HepG2 (cell line): ENCODE measurements at regions not wholly inside any gene's neighbourhood (a gene's known extent, or its start where the extent isn't known, plus 50 kb on each side); places are given as distances from the start of the nearest gene placed in this dataset.

Experiments used
- AGO1 ChIP-seq: fragments of 200-400 bp; formaldehyde crosslinking; IDR thresholded peaks from 2 replicates; pipeline ENCODE4 v1.6.1; 2017; ENCODE audit warnings: mild to moderate bottlenecking, low read depth, low read length, moderate library complexity; ENCODE audit not compliant: poor library complexity, severe bottlenecking
- HDAC6 ChIP-seq: fragments of 200-600 bp; sonication (generic); IDR thresholded peaks from 2 replicates; pipeline ENCODE4 v1.7.0; 2017; ENCODE audit warnings: mild to moderate bottlenecking, antibody characterized with exemption, low read length, low read depth
- HNRNPL ChIP-seq: fragments of 200-400 bp; formaldehyde crosslinking; IDR thresholded peaks from 2 replicates; pipeline ENCODE4 v1.6.1; 2017; ENCODE audit warnings: mild to moderate bottlenecking, low read depth, low read length
- IKZF1 ChIP-seq: fragments of 450-650 bp; IDR thresholded peaks from 2 replicates; pipeline ENCODE4 v1.7.1; 2016
- KDM6A ChIP-seq: IDR thresholded peaks from 2 replicates; pipeline ENCODE4 v1.6.1; 2016; ENCODE audit warnings: low read depth
- NRL ChIP-seq: sonication (generic); formaldehyde crosslinking; IDR thresholded peaks from 2 replicates; pipeline ENCODE4 v1.5.0; 2020; ENCODE audit warnings: missing genetic modification reagents, mild to moderate bottlenecking, moderate library complexity, borderline replicate concordance
- PPARG ChIP-seq: conservative IDR thresholded peaks from 2 replicates; pipeline ENCODE4 v1.6.1; 2016; ENCODE audit warnings: missing biosample characterization, missing genetic modification reagents
- RAD21 ChIP-seq: fragments of 450-650 bp; formaldehyde crosslinking; IDR thresholded peaks from 2 replicates; pipeline ENCODE4 v1.5.0; 2020; ENCODE audit warnings: mild to moderate bottlenecking
- ZNF441 ChIP-seq: sonication (generic); formaldehyde crosslinking; IDR thresholded peaks from 2 replicates; pipeline ENCODE4 v1.7.0; 2021; ENCODE audit warnings: missing genetic modification reagents, borderline replicate concordance
- ZNF589 ChIP-seq: sonication (generic); formaldehyde crosslinking; conservative IDR thresholded peaks from 2 replicates; pipeline ENCODE4 v1.8.0; 2022; ENCODE audit warnings: mild to moderate bottlenecking, moderate library complexity, missing genetic modification reagents
- ZNF605 ChIP-seq: sonication (generic); formaldehyde crosslinking; IDR thresholded peaks from 2 replicates; pipeline ENCODE4 v1.8.0; 2022; ENCODE audit warnings: mild to moderate bottlenecking, missing genetic modification reagents
- ZNF746 ChIP-seq: sonication (generic); formaldehyde crosslinking; IDR thresholded peaks from 2 replicates; pipeline ENCODE4 v1.8.0; 2022; ENCODE audit warnings: mild to moderate bottlenecking, missing genetic modification reagents
- TF ChIP-seq, protein P1 (sequence below): sonication (generic); formaldehyde crosslinking; IDR thresholded peaks from 2 replicates; pipeline ENCODE4 v1.5.0; 2020; ENCODE audit warnings: mild to moderate bottlenecking, missing genetic modification reagents, moderate library complexity

DNA sequence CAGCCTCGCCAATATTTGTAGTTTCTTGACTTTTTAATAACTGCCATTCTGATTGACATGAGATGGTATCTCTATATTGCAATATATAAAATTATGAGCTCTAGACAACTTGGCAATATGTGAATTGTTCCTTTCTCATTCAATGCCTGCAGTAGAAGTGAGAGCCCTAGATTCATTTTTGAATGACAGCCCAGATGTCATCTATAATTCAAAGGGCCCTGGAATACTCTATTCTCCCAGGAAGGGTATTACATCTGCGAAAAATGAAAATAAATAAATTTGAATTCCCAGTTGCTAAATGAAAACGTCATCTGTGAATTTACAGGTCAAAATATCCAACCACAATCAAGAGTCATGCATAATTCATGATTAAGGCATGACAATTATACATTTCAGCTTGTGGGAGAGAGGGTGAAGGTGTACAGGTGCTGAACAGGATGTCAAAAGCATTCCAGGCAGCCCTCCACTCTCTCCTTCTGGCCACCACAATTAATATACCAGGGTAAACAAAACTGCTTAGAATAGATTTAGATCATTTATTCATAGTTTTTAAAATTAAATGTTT is 1147.3 kb downstream of the XPNPEP1 start:
- TF ChIP-seq AGO1 (no peak), NRL (no peak), ZNF605 (CRISPR knock-in tag) (no peak), PPARG (CRISPR knock-in tag) (no peak), HNRNPL (no peak), ZNF746 (CRISPR knock-in tag) (no peak), ZNF441 (no peak), RAD21 (CRISPR knock-in tag) (no peak), IKZF1 (no peak), ZNF589 (CRISPR knock-in tag) (no peak), KDM6A (CRISPR knock-in tag) (no peak), HDAC6 (no peak)
- TF ChIP-seq, protein P1, sequence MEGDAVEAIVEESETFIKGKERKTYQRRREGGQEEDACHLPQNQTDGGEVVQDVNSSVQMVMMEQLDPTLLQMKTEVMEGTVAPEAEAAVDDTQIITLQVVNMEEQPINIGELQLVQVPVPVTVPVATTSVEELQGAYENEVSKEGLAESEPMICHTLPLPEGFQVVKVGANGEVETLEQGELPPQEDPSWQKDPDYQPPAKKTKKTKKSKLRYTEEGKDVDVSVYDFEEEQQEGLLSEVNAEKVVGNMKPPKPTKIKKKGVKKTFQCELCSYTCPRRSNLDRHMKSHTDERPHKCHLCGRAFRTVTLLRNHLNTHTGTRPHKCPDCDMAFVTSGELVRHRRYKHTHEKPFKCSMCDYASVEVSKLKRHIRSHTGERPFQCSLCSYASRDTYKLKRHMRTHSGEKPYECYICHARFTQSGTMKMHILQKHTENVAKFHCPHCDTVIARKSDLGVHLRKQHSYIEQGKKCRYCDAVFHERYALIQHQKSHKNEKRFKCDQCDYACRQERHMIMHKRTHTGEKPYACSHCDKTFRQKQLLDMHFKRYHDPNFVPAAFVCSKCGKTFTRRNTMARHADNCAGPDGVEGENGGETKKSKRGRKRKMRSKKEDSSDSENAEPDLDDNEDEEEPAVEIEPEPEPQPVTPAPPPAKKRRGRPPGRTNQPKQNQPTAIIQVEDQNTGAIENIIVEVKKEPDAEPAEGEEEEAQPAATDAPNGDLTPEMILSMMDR (CRISPR knock-in tag): no peak
